ENCODE measurements at regions not wholly inside any gene's neighbourhood (a gene's known extent, or its start where the extent isn't known, plus 50 kb on each side); places are given as distances from the start of the nearest gene placed in this dataset.

DNA sequence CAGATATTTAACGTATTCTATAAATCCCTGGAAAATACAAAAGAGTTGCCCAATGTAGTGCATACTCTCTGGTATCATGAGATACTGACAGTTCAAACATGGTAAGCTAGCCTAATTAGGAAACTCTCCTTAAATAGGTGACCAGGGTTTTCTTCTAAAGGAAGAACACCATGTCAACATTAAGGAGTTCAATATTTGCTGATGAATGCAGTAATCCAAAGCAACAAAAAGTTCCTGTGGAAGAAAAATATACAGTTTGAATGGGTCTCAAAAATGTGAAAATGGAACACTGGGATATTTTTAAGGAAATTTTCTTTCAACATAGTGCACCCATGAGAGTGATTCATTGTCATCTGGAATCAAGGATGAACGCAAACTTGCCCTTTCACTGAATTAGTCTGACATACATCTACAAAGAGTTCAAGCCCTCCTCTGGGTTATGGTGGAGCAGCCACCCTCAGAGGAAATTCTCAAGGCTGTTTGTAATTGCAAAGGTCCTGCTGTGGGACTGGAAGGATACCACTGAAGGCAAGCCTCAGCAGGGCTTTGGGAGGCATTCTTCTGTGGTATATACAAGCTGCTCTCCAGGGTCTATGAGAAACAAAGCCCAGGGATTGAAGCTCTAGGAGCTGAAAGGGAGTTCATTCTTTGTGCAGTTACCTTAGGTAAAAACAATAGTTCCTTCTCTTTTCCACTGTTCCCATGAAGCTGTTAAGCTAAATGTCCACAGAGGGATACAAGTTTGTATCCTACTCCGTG, 700.3 kb downstream of the TUSC7 start:
- no peak for TF ChIP-seq JUN (IDR thresholded peaks at IDR 0.05; ENCODE audit: borderline replicate concordance, low read depth, low read length)
- TF ChIP-seq JUN (CRISPR knock-in tag; IDR thresholded peaks at IDR 0.05; ENCODE audit: borderline replicate concordance) = no peak
- no peak for TF ChIP-seq PML (IDR thresholded peaks at IDR 0.05; ENCODE audit: low read length)
- TF ChIP-seq POLR2AphosphoS5 (IDR thresholded peaks at IDR 0.05; ENCODE audit: control insufficient read depth, insufficient read depth, low read depth, low read length) = no peak
- no peak for TF ChIP-seq SMC3 (conservative IDR thresholded peaks at IDR 0.05; ENCODE audit: insufficient read depth, low read depth, low read length)
- no peak for TF ChIP-seq MYC (IDR thresholded peaks at IDR 0.05; ENCODE audit: low read depth, low read length)
- TF ChIP-seq MYC (CRISPR knock-in tag; IDR thresholded peaks at IDR 0.05; ENCODE audit: borderline replicate concordance, low read depth) = no peak
- no peak for TF ChIP-seq NFATC3 (IDR thresholded peaks at IDR 0.05)
- no peak for TF ChIP-seq MXI1 (IDR thresholded peaks at IDR 0.05; ENCODE audit: low read depth, low read length)
- TF ChIP-seq CSDE1 (IDR thresholded peaks at IDR 0.05) = no peak
- TF ChIP-seq, protein P1, sequence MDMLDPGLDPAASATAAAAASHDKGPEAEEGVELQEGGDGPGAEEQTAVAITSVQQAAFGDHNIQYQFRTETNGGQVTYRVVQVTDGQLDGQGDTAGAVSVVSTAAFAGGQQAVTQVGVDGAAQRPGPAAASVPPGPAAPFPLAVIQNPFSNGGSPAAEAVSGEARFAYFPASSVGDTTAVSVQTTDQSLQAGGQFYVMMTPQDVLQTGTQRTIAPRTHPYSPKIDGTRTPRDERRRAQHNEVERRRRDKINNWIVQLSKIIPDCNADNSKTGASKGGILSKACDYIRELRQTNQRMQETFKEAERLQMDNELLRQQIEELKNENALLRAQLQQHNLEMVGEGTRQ (CRISPR knock-in tag; IDR thresholded peaks at IDR 0.05) = no peak
- no peak for TF ChIP-seq NR3C1 (CRISPR knock-in tag; IDR thresholded peaks at IDR 0.05)

Data from K562 (cell line).